Neural cell (in vitro differentiated cells): ENCODE measurements at regions not wholly inside any gene's neighbourhood (a gene's known extent, or its start where the extent isn't known, plus 50 kb on each side); places are given as distances from the start of the nearest gene placed in this dataset.

Experiments used
- H2AFZ ChIP-seq: fragments of 200-600, 300-800 bp; sonication (generic), shearing (Covaris generic); 2 replicates; pipeline ENCODE4 v1.6.0; 2014; ENCODE audit warnings: low read depth, mild to moderate bottlenecking, antibody characterized with exemption, low read length, moderate library complexity
- H3F3A ChIP-seq: fragments of 200-600 bp; shearing (Covaris generic); 2 replicates; pipeline ENCODE4 v1.6.1; 2016; ENCODE audit warnings: mild to moderate bottlenecking, moderate library complexity, mixed read lengths, antibody characterized with exemption, low read length; ENCODE audit not compliant: insufficient read depth, poor library complexity, severe bottlenecking
- H3K27ac ChIP-seq: fragments of 200-600, 300-800 bp; sonication (generic), shearing (Covaris generic); 2 replicates; pipeline ENCODE4 v1.5.1; 2014; ENCODE audit warnings: mild to moderate bottlenecking, low read length, moderate library complexity
- H3K27me3 ChIP-seq: fragments of 300-800, 200-600 bp; sonication (generic), shearing (Covaris generic); 2 replicates; pipeline ENCODE4 v1.6.0; 2014; ENCODE audit warnings: mild to moderate bottlenecking, low read depth, low read length, moderate library complexity; ENCODE audit not compliant: insufficient read depth
- H3K36me3 ChIP-seq: fragments of 300-800, 200-600 bp; sonication (generic), shearing (Covaris generic); 2 replicates; pipeline ENCODE4 v1.5.1; 2014; ENCODE audit warnings: mild to moderate bottlenecking, antibody characterized with exemption, low read length, moderate library complexity; ENCODE audit not compliant: insufficient read depth
- H3K4me2 ChIP-seq: fragments of 300-800, 200-600 bp; sonication (generic), shearing (Covaris generic); 2 replicates; pipeline ENCODE4 v1.6.0; 2014; ENCODE audit warnings: mild to moderate bottlenecking, low read length
- H3K4me3 ChIP-seq: fragments of 300-800, 200-600 bp; sonication (generic), shearing (Covaris generic); 2 replicates; pipeline ENCODE4 v1.5.1; 2014; ENCODE audit warnings: mild to moderate bottlenecking, low read length, moderate library complexity
- H3K79me2 ChIP-seq: fragments of 200-600 bp; shearing (Covaris generic); replicated peaks from 2 replicates; pipeline ENCODE4 v1.6.0; 2014; ENCODE audit warnings: mild to moderate bottlenecking, low read length, moderate library complexity; ENCODE audit not compliant: insufficient read depth
- H3K9ac ChIP-seq: fragments of 300-800, 200-600 bp; sonication (generic), shearing (Covaris generic); 2 replicates; pipeline ENCODE4 v1.6.1; 2016; ENCODE audit warnings: mild to moderate bottlenecking, low read length, mixed read lengths
- H3K9me2 ChIP-seq: fragments of 200-600 bp; shearing (Covaris generic); 2 replicates; pipeline ENCODE4 v1.6.1; 2016; ENCODE audit warnings: mild to moderate bottlenecking, low read length, mixed read lengths; ENCODE audit not compliant: insufficient read depth
- H3K9me3 ChIP-seq: fragments of 200-600, 300-800 bp; sonication (generic), shearing (Covaris generic); 2 replicates; pipeline ENCODE4 v1.6.1; 2016; ENCODE audit warnings: mild to moderate bottlenecking, mixed run types, low read length, moderate library complexity, mixed read lengths
- H4K20me1 ChIP-seq: fragments of 200-600 bp; shearing (Covaris generic); 2 replicates; pipeline ENCODE4 v1.6.1; 2016; ENCODE audit warnings: mild to moderate bottlenecking, mixed run types; ENCODE audit not compliant: insufficient read depth
- CTCF ChIP-seq: fragments of 450-650 bp; IDR thresholded peaks from 2 replicates; pipeline ENCODE4 v1.5.1; 2014; ENCODE audit warnings: antibody characterized with exemption, mild to moderate bottlenecking, moderate library complexity; ENCODE audit not compliant: poor library complexity, severe bottlenecking
- EP300 ChIP-seq: fragments of 450-650 bp; conservative IDR thresholded peaks from 2 replicates; pipeline ENCODE4 v1.6.1; 2014; ENCODE audit warnings: antibody characterized with exemption, mild to moderate bottlenecking, moderate library complexity; ENCODE audit not compliant: poor library complexity, severe bottlenecking
- MXI1 ChIP-seq: fragments of 450-650 bp; conservative IDR thresholded peaks from 2 replicates; pipeline ENCODE4 v1.6.1; 2014; ENCODE audit warnings: antibody characterized with exemption, mild to moderate bottlenecking; ENCODE audit not compliant: poor library complexity, severe bottlenecking
- POLR2AphosphoS5 ChIP-seq: IDR thresholded peaks from 2 replicates; pipeline ENCODE4 v1.6.1; 2012
- RAD21 ChIP-seq: fragments of 450-650 bp; conservative IDR thresholded peaks from 2 replicates; pipeline ENCODE4 v1.6.1; 2014; ENCODE audit warnings: antibody characterized with exemption, mild to moderate bottlenecking, moderate library complexity
- SMC3 ChIP-seq: fragments of 450-650 bp; conservative IDR thresholded peaks from 2 replicates; pipeline ENCODE4 v1.6.1; 2014; ENCODE audit warnings: antibody characterized with exemption, mild to moderate bottlenecking, moderate library complexity; ENCODE audit not compliant: poor library complexity
- TAF1 ChIP-seq: IDR thresholded peaks from 2 replicates; pipeline ENCODE4 v1.6.1; 2012; ENCODE audit warnings: low read depth
- TF ChIP-seq, protein P1 (sequence below): IDR thresholded peaks from 2 replicates; pipeline ENCODE4 v1.6.1; 2012; ENCODE audit warnings: borderline replicate concordance

GRCh38 chr17:21523497-21524210, 147.5 kb downstream of the KCNJ12 start:
- Histone ChIP-seq H3K9me2 (no peaks in the 10 kb centered on the region), H3K4me3 (no peak overlapping the region), H3F3A (no peaks in the 10 kb centered on the region), H4K20me1 (no peaks in the 10 kb centered on the region), H3K36me3 (no peaks in the 10 kb centered on the region), H3K9ac (no peak overlapping the region), H3K79me2 (no peaks in the 10 kb centered on the region), H3K27me3 (no peaks in the 10 kb centered on the region), H3K9me3 (no peaks in the 10 kb centered on the region), H3K4me2 (no peak overlapping the region), H3K27ac (no peak overlapping the region), H2AFZ (no peak overlapping the region)
- TF ChIP-seq SMC3 (no peak), TAF1 (no peak), CTCF (no peak)

GRCh38 chr17:21524211-21524591, 148.0 kb downstream of the KCNJ12 start:
- Histone ChIP-seq H3F3A (no peaks in the 10 kb centered on the region), H3K4me3 (no peak overlapping the region), H3K79me2 (no peaks in the 10 kb centered on the region), H3K36me3 (no peaks in the 10 kb centered on the region), H3K9me2 (no peaks in the 10 kb centered on the region), H2AFZ (no peak overlapping the region), H3K9ac (no peak overlapping the region), H4K20me1 (no peaks in the 10 kb centered on the region), H3K27ac (no peak overlapping the region), H3K4me2 (no peak overlapping the region), H3K9me3 (no peaks in the 10 kb centered on the region), H3K27me3 (no peaks in the 10 kb centered on the region)
- TF ChIP-seq EP300 (peak; percentile 18), RAD21 (no peak), MXI1 (no peak), TAF1 (no peak), POLR2AphosphoS5 (no peak), SMC3 (no peak), CTCF (no peak)
- TF ChIP-seq, protein P1, sequence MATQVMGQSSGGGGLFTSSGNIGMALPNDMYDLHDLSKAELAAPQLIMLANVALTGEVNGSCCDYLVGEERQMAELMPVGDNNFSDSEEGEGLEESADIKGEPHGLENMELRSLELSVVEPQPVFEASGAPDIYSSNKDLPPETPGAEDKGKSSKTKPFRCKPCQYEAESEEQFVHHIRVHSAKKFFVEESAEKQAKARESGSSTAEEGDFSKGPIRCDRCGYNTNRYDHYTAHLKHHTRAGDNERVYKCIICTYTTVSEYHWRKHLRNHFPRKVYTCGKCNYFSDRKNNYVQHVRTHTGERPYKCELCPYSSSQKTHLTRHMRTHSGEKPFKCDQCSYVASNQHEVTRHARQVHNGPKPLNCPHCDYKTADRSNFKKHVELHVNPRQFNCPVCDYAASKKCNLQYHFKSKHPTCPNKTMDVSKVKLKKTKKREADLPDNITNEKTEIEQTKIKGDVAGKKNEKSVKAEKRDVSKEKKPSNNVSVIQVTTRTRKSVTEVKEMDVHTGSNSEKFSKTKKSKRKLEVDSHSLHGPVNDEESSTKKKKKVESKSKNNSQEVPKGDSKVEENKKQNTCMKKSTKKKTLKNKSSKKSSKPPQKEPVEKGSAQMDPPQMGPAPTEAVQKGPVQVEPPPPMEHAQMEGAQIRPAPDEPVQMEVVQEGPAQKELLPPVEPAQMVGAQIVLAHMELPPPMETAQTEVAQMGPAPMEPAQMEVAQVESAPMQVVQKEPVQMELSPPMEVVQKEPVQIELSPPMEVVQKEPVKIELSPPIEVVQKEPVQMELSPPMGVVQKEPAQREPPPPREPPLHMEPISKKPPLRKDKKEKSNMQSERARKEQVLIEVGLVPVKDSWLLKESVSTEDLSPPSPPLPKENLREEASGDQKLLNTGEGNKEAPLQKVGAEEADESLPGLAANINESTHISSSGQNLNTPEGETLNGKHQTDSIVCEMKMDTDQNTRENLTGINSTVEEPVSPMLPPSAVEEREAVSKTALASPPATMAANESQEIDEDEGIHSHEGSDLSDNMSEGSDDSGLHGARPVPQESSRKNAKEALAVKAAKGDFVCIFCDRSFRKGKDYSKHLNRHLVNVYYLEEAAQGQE, result no peak
